ENCODE measurements at regions not wholly inside any gene's neighbourhood (a gene's known extent, or its start where the extent isn't known, plus 50 kb on each side); places are given as distances from the start of the nearest gene placed in this dataset.

GRCh38 chr13:61204025-61204424, 211.6 kb downstream of the PCDH20 start:
- TF ChIP-seq POLR2A (IDR thresholded peaks at IDR 0.05), result no peak
- no peak for TF ChIP-seq CTCF (IDR thresholded peaks at IDR 0.05)

All from esophagus squamous epithelium (tissue), 4 donors.